HG02885 (cell line): ENCODE measurements at regions not wholly inside any gene's neighbourhood (a gene's known extent, or its start where the extent isn't known, plus 50 kb on each side); places are given as distances from the start of the nearest gene placed in this dataset.
"Not testable (repeated sequence)": the region's sequence is repeated elsewhere in the genome, so short reads cannot be mapped to it uniquely, and the experiment has no call there.

ENCODE experiments used
- ATAC-seq: cut with Tn5 transposase; IDR thresholded peaks from one replicate; pipeline ENCODE4 v1.9.1; 2021; ENCODE audit warnings: mild to moderate bottlenecking; ENCODE audit not compliant: unreplicated experiment, poor library complexity

- no peak for ATAC-seq
Observed at GRCh38 chr5:131107128-131107527, 57.9 kb downstream of the HINT1 start.

DNA sequence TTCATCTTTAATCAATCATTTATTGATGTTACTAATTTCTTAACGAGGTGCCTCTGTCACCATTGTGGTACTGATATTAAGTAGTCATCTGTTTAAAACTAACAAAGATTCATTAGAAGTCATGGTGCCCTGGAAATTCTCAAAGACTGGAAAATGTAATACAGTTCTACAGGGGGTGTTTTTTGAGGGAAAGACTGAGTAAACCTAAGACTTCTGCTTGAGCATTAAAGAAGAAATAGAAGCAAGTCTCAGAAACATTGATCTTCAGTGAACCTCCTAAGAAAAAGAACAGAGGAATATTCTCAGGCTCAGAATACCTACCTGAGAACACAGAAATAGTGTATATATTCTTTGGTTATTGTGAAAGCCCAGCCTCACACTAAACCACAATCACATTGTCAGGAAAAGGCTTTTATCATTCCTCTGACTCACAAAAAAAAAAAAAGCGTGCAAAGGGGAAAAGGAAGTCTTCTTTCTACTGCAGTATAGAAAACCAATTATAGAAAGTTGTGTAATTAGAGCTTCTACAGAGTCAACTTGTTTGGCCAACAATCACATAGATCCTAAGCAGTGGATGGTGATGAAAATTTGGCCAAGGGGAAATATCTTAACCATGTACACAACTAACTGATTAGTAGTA lies 60.8 kb downstream of the HINT1 start:
- ATAC-seq: no peak

DNA sequence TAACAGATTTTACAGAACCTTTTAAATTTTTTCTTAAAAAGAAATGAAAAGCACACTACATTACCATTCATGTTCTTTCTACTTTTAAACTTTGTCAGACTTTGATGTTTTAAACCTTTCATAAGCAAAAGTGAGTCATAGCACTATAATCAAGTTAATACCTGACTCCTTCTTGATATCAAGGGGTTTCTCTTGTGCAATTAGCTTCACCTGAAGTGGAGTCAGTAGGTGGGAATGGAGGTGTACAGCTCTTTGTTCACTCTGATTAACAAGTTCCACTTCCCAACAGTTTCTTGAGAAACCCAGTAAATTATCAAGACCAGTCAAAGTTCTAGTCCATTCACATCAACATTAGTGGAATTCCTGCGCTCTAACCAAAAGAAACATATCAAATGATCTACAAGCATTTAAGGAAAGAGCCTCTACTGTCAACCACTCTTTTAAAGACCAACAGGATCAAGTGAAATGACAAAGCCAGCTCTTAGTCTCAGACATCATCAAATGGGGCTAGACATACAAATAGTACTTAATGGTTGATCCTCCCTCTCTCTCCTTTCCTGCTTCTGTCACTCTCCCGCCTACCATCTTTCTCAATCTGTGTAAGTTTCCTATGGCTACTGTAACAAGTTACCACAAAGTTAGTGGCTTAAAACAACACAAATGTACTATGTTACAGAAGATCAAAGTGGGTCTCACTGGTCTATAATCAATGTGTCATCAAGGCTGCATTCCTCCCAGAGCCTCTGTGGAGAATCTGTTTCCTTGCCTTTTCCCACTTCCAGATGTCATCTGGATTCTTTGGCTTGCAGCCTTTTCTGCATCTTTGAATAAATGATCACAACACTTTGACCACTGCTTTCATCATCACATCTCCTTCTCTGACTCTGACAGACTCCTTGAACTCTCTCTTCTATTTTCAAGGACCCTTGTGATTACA lies 68.0 kb downstream of the HINT1 start:
- no peak for ATAC-seq

GRCh38 chr5:131095561-131095960 lies 69.5 kb downstream of the HINT1 start:
- not testable (repeated sequence) for ATAC-seq

- no peak for ATAC-seq
Observed at GRCh38 chr5:131084436-131084835, 80.6 kb downstream of the HINT1 start.

DNA sequence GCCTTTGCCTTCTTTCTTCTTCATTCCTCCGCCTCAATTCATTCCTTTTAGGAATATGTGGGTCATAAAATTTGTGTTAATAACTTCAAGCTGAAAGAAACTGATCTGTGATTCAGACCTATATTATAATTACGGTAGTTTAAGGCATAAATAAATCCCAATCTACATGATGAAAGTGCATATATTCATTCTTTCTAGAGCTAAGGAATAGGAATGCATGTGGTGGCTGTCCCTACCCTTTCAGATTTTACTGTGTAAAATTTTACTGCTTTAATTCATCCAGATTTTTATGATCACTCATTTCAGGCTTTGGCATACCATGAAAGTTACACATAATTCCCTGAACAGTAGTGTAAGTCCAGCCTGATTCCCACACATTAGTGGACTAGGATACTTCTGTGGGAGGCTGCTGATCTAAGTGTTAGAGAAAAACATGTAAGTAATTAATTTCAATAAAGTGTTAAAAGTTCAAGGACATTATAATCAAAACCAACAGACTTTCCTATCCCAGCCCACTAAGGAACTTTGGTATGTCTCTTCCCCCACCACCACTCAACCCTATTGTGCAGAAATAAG lies 83.1 kb downstream of the HINT1 start:
- no peak for ATAC-seq

GRCh38 chr5:131081374-131081773 lies 83.7 kb downstream of the HINT1 start:
- no peak for ATAC-seq

GRCh38 chr5:131079232-131079631 lies 85.8 kb downstream of the HINT1 start:
- ATAC-seq: no peak

- ATAC-seq: peak; percentile 92
Observed at GRCh38 chr5:131068893-131069643, 96.0 kb downstream of the HINT1 start.

- ATAC-seq: no peak
Observed at GRCh38 chr5:131068076-131068475, 97.0 kb downstream of the HINT1 start.

GRCh38 chr5:131067636-131068035 lies 97.4 kb downstream of the HINT1 start:
- ATAC-seq: no peak

DNA sequence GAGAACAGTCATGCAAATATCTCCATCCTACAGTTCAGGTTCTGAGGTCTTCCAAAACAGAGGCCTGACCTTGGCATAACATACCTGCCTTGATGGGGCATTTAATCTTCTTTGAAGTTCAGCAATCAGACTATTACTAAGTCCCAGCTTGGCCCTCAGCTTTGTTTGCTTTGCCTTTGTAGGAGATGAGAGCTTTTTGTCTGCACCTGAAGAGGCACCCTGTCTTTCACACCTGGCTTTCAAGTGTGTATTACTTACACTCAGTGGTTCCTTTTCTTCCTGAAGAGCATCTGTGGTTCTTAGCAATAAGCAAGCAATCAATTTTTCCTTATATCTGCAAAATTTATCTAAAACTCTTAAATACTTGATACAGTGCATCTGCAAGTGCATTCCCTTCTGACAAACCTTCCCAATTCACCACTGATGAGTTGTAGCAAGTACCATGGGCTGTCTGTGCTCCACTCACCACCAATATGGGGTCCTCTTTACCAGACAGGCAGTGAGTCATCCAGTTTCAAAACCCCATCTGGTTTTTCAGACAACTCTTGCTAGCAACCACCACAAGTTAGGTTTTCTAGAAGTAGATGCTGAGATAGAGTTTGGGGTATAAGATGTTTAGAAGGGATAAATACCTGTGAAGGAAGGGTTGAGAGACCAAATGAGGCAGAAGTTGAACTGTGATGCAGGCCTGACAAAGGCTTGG lies 100.2 kb downstream of the HINT1 start:
- peak; percentile 36 for ATAC-seq

DNA sequence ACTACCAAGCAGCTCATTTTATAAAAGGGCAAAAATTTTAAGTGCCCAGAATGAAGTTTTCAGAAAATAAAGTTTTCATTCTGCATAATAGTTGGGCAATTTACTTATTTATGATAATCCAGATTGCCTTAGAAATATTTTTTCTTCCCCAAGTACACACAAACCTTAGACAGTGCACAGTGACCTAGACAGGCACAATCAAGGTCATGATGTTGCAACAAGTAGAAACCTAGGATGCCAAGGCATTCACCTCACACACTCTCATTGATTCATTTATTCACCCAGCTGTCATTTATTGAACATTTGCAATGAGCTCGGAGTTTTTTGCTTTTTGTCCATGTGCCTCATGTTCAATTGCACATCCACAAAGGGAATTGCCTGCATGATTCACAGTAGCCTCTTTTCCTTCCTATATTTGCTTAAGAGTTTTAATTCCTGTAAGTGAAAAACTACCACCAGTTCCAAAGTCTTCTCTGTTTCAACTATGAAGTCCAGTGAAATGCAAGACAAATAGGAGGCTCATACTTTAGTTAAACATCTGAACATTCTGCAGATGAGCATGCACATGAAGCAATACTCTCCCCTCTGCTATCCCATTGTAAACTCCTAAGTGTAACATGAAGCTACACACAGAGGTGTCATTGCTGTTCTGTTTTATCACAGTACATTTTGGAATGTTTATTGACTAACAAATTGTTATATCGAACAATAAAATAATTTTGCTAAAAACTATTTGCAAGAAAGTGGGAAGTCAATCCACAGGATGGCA lies 122.9 kb downstream of the HINT1 start:
- ATAC-seq: no peak

GRCh38 chr5:131023498-131023865 lies 141.6 kb downstream of the HINT1 start:
- no peak for ATAC-seq

DNA sequence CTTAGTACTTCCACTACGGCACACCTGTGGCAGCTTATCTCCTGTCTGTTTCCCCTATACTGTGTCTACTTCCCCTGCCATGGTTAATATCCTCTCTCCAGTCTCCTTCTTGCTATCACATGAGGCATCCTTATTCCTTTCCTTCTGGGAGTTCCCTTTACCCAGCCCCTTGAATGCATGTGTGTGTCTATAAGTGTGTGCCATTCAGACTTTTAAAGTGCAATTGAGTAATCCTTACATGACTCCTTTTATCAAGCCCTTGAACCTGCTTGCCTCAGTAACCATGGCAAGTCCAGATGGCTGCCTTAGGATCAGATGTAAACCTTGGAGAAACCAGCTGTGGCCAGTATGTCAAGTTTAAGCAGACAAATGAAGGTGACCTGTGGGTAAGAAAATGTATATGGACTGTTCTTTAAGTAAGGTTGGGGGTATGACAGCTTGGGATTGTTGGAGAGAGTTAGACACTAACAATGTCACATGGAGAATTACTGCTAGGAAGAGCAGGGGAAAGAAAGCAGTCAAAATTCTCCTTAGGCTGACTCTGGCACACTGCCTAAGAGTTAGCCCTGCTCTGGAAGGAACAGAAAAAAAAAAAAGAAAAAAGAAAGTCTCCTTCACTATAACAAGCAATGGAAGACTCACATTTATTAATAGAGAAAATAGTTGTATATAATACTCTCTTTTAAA lies 142.1 kb downstream of the HINT1 start:
- no peak for ATAC-seq

DNA sequence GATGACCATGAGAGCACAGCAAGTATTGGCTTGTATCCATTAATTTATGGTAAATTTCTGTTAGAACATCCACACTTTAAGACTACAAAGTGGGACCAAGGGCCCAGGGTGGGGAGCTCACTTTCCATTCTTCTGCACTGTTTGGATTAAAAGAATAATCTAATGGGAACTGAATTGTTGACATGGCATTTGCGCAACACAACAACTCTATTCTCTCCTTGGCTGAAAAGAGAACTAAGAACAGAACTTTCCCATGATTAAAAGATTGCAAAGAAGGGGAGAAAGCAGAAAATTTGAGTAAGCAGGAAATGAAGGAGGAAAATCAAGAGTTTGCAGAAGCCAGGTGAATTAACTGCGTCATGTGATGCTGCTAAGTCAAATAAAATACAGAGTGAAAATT lies 143.4 kb downstream of the HINT1 start:
- no peak for ATAC-seq

GRCh38 chr5:131019601-131020315 lies 145.3 kb downstream of the HINT1 start:
- ATAC-seq: no peak

DNA sequence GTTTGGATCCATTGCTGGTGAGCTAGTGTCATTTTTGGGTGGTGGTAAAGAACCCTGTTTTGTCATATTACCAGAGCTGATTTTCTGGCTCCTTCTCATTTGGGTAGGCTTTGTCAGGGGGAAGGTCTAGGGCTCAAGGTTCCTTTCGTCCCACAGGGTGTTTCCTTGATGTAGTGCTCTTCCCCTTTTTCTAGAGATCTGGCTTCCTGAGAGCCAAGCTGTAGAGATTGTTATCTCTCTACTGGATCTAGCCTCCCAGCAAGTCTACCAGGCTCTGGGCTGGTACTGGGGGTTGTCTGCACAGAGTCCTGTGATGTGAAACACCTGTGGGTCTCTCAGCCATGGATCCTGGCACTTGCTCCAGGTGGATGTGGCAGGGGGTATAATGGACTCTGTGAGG lies 145.9 kb downstream of the HINT1 start:
- no peak for ATAC-seq
